ENCODE measurements at regions not wholly inside any gene's neighbourhood (a gene's known extent, or its start where the extent isn't known, plus 50 kb on each side); places are given as distances from the start of the nearest gene placed in this dataset.

- TF ChIP-seq, protein P1, sequence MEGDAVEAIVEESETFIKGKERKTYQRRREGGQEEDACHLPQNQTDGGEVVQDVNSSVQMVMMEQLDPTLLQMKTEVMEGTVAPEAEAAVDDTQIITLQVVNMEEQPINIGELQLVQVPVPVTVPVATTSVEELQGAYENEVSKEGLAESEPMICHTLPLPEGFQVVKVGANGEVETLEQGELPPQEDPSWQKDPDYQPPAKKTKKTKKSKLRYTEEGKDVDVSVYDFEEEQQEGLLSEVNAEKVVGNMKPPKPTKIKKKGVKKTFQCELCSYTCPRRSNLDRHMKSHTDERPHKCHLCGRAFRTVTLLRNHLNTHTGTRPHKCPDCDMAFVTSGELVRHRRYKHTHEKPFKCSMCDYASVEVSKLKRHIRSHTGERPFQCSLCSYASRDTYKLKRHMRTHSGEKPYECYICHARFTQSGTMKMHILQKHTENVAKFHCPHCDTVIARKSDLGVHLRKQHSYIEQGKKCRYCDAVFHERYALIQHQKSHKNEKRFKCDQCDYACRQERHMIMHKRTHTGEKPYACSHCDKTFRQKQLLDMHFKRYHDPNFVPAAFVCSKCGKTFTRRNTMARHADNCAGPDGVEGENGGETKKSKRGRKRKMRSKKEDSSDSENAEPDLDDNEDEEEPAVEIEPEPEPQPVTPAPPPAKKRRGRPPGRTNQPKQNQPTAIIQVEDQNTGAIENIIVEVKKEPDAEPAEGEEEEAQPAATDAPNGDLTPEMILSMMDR (IDR thresholded peaks at IDR 0.05; ENCODE audit: extremely low read depth, missing control alignments), result no peak
Measured at GRCh38 chr10:4006858-4007257, 221.8 kb upstream of the KLF6 start.

DNA sequence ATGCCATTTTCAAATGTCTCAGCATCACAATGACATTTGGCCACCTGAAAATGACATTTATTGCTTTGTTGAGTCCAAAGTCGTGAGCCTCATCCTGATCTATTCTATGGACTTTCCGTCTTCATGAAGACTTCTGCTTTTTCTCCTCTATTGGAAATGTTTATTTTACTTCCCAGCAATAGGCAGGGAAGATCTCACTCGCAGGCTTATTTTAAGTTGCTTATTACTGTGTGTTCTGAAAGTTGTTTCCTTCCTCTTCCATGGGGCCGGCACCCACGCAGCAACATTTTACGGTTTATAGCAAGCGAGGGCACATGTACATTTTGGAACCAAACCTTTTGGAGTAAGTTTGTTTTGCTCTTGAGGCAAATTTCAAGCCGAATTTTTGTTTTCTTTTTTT lies 221.0 kb upstream of the KLF6 start:
- TF ChIP-seq, protein P1 (IDR thresholded peaks at IDR 0.05; ENCODE audit: extremely low read depth, missing control alignments), result no peak
- no peak for DNase-seq (ENCODE audit: low spot score)

More at GRCh38 chr10:4006858-4007257, 221.8 kb upstream of the KLF6 start:
- no peak for DNase-seq (ENCODE audit: low spot score)

DNA sequence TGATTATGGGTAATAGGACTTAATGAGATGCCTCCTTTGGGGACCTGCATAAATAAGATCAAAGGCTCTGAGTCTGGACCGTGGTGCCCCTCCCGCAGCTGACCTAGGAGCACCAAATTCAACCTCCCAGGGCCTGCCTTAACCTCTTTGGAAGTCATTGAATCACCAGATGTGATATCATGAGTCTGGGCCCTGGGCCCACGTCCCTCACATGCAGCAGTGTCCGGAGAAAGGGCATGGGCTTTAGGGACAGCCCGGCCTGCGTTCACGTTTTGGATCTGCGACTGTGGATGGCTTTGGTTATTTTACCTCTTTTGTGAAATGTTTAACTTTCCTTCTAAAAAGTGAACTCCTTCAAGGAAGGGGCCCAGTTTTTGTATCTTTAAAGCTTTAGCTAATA lies 220.0 kb upstream of the KLF6 start:
- TF ChIP-seq, protein P1 (IDR thresholded peaks at IDR 0.05; ENCODE audit: extremely low read depth, missing control alignments), result no peak
- DNase-seq (ENCODE audit: low spot score), result no peak

DNA sequence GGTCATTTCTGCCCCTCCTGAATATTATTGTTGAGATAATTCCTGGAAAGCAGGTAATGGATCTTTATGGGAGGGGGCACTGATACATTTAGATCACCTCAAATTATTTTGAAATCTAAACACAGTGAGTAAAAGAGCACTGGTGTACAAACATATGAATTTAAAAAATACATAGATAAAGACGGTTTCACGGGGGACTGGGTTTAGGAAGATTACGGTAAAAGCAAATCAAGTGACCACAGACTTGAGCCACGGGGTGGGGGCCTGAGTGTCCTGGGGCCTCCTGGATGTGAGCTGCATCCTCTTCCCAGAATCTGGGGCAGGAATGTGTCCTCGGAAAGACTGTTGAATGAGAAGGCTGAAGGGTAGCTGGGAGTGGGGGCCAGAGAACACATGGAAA lies 219.1 kb upstream of the KLF6 start:
- TF ChIP-seq, protein P1 (IDR thresholded peaks at IDR 0.05; ENCODE audit: extremely low read depth, missing control alignments), result no peak
- no peak for DNase-seq (ENCODE audit: low spot score)

DNA sequence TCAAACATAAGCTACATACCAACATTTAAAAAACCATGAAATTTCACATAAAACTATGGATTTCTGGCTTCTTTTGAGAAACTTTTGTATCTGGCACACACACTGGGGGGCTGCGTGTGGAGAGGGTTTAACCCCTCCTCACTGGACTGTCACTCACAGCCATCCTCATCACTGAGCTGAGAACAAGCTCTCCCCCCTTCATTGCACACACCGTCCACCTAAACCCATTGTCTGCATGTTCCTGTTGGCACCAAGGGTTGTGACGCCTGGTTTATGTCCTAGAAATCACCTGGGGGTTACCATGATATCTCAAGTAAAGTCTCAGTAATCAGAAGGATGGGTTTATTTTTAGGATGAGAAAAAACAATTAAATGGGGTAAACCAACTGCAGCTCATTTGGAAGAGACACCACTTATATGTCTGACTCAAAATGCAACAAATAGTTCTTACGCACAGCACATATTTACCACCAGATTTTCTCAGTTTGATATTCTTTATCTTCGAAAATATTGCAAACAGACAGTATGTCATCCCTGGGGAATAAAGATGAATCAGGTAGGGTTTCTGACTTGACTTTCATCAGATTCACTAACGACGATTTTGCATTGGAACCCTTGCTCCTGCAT lies 218.5 kb upstream of the KLF6 start:
- TF ChIP-seq, protein P1 (IDR thresholded peaks at IDR 0.05; ENCODE audit: extremely low read depth, missing control alignments), result no peak
- DNase-seq (ENCODE audit: low spot score), result no peak

DNA sequence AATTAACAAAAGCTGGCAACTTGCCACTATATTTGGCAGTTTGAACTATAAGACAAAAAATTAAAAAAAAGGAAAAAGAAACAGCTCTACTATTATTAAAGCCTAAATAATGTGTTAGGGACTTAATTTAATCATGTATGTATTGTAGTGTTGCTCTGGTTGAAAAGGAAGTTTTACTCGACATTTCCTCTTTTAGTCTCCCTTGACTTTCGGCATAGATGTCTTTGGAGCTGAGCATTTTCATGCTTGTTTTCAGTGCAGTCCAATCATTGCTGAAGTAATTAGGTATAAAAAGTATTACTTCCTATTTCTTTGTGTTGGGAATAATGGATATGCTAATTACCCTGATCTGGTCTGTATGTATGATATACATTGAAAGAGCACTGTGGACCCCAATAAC lies 216.8 kb upstream of the KLF6 start:
- DNase-seq (ENCODE audit: low spot score), result no peak
- TF ChIP-seq, protein P1 (IDR thresholded peaks at IDR 0.05; ENCODE audit: extremely low read depth, missing control alignments), result no peak

GRCh38 chr10:3999642-4000041 lies 214.6 kb upstream of the KLF6 start:
- DNase-seq (ENCODE audit: low spot score), result no peak
- TF ChIP-seq, protein P1 (IDR thresholded peaks at IDR 0.05; ENCODE audit: extremely low read depth, missing control alignments), result no peak

Measured in GM20000 (cell line).